Subcutaneous abdominal adipose tissue (tissue), 5 donors: ENCODE measurements at regions not wholly inside any gene's neighbourhood (a gene's known extent, or its start where the extent isn't known, plus 50 kb on each side); places are given as distances from the start of the nearest gene placed in this dataset.

Experiments
- H3K27ac ChIP-seq: one replicate; pipeline ENCODE4 v1.7.0; 2013; ENCODE audit warnings: low read depth, mild to moderate bottlenecking, inconsistent platforms, low read length, moderate library complexity
- H3K27me3 ChIP-seq, 5 donors: one replicate each; pipeline ENCODE4 v1.7.0; 2013; ENCODE audit warnings: low read length in 5 of 5, inconsistent platforms in 1 of 5; ENCODE audit not compliant: control insufficient read depth in 5 of 5, insufficient read depth in 4 of 5
- H3K36me3 ChIP-seq, 5 donors: one replicate each; pipeline ENCODE4 v1.7.0; 2013; ENCODE audit warnings: low read length in 5 of 5; ENCODE audit not compliant: control insufficient read depth in 5 of 5, insufficient read depth in 5 of 5
- H3K4me1 ChIP-seq, 5 donors: one replicate each; pipeline ENCODE4 v1.7.0; 2013; ENCODE audit warnings: low read length in 5 of 5, mild to moderate bottlenecking in 3 of 5, moderate library complexity in 1 of 5; ENCODE audit not compliant: control insufficient read depth in 5 of 5, insufficient read depth in 5 of 5
- H3K4me3 ChIP-seq, 5 donors: one replicate each; pipeline ENCODE4 v1.7.0; 2013; ENCODE audit warnings: low read length in 5 of 5, low read depth in 1 of 5
- H3K9ac ChIP-seq, 5 donors: one replicate each; pipeline ENCODE4 v1.7.0; 2013; ENCODE audit warnings: low read length in 5 of 5, mild to moderate bottlenecking in 4 of 5, moderate library complexity in 3 of 5
- H3K9me3 ChIP-seq, 5 donors: one replicate each; pipeline ENCODE4 v1.7.0; 2013; ENCODE audit warnings: low read length in 5 of 5; ENCODE audit not compliant: control insufficient read depth in 5 of 5
- donor health status: healthy.
- donor health status: healthy.
- donor health status: healthy.
- donor health status: healthy.
- donor health status: healthy.

GRCh38 chr6:144935661-144936060 is 650.5 kb downstream of the UTRN start:
- Histone ChIP-seq H3K4me1 (no peaks in the 10 kb centered on the region), H3K36me3 (no peaks in the 10 kb centered on the region), H3K9me3 (peaks cover 0 to 2% (median 0%) of the 10 kb centered on the region in 5 donors), H3K27me3 (no peaks in the 10 kb centered on the region), H3K9ac (no peak overlapping the region), H3K27ac (no peak overlapping the region), H3K4me3 (no peak overlapping the region)

DNA sequence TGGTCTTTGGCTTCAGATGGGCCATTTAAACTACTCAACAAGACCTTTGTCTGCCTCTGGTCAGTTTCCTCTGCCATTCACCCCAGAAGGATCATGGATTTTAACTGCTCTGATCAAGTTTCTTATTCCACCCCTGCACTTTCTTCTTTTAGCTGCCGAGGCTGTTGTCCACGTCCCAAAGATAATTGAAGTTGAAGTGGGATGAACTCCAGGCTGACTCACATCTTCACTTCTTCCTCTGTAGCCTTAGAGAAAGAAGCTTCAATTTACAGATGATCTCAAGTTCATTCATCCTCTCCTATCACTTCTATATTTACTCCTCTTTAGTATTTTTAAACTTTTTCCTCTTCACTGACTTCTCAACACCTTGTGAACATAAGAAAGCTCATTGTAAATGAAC is 651.6 kb downstream of the UTRN start:
- Histone ChIP-seq H3K4me1 (no peaks in the 10 kb centered on the region), H3K36me3 (no peaks in the 10 kb centered on the region), H3K4me3 (no peak overlapping the region), H3K27me3 (no peaks in the 10 kb centered on the region), H3K27ac (no peak overlapping the region), H3K9ac (no peak overlapping the region), H3K9me3 (peaks cover 0 to 2% (median 0%) of the 10 kb centered on the region in 5 donors)

DNA sequence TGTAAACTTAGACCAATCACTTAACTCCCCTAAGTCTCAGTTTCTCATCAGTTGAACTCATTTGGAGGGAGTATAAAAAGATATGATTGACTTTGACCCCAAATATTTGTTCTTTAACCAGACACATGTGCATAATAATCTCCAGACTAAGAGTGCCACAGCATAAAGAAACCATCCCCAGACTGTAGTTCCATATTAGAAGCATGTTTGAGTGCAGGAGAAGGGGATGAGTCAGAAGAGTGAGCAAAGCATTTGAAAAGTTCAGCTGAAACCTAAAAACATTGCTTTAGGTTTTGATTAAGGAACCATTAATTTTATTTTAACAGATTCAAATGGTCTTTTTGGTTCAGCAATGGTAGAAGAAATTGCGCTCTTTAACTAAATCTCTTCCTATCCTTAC is 654.8 kb downstream of the UTRN start:
- Histone ChIP-seq H3K4me1 (no peaks in the 10 kb centered on the region), H3K4me3 (no peak overlapping the region)

DNA sequence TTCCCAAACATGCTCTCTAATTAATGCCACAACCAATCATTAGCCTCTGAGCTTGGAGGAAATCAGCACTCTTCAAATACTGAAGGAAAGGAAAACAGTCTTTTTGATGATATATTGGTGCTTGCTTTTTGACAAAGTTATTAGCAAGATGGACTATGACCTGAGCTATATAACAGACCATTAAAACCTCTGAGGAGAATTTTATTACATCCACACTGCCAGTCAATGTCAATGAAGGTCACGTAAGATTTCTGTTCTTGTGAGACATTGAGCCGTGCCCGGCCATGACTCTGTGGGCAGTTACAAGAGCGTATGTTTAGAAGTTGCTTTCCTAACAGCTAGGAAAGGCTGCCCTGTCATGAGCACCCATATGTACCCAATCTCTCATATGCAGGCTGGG is 659.0 kb downstream of the UTRN start:
- H3K9ac ChIP-seq: no peak overlapping the region
- no peak overlapping the region for H3K4me3 ChIP-seq
- no peaks in the 10 kb centered on the region for H3K36me3 ChIP-seq
- no peak overlapping the region for H3K27ac ChIP-seq
- no peaks in the 10 kb centered on the region for H3K4me1 ChIP-seq
- no peaks in the 10 kb centered on the region for H3K9me3 ChIP-seq
- no peaks in the 10 kb centered on the region for H3K27me3 ChIP-seq

More for the DNA sequence above, 654.8 kb downstream of the UTRN start:
- Histone ChIP-seq H3K9me3 (no peaks in the 10 kb centered on the region), H3K36me3 (no peaks in the 10 kb centered on the region), H3K27me3 (no peaks in the 10 kb centered on the region), H3K27ac (no peak overlapping the region), H3K9ac (no peak overlapping the region)

GRCh38 chr6:144947398-144947976 is 662.4 kb downstream of the UTRN start:
- Histone ChIP-seq H3K9ac (no peak overlapping the region), H3K36me3 (no peaks in the 10 kb centered on the region), H3K27ac (no peak overlapping the region), H3K9me3 (no peaks in the 10 kb centered on the region), H3K4me1 (no peaks in the 10 kb centered on the region), H3K27me3 (no peaks in the 10 kb centered on the region), H3K4me3 (no peak overlapping the region)

- no peak overlapping the region for H3K4me3 ChIP-seq
- H3K9me3 ChIP-seq: no peaks in the 10 kb centered on the region
- no peak overlapping the region for H3K9ac ChIP-seq
- H3K27ac ChIP-seq: no peak overlapping the region
- no peaks in the 10 kb centered on the region for H3K4me1 ChIP-seq
- no peaks in the 10 kb centered on the region for H3K27me3 ChIP-seq
- H3K36me3 ChIP-seq: no peaks in the 10 kb centered on the region
Measured at GRCh38 chr6:144951730-144952437, 666.7 kb downstream of the UTRN start.

- Histone ChIP-seq H3K9ac (no peak overlapping the region), H3K36me3 (no peaks in the 10 kb centered on the region), H3K27ac (no peak overlapping the region), H3K9me3 (no peaks in the 10 kb centered on the region), H3K27me3 (no peaks in the 10 kb centered on the region), H3K4me3 (no peak overlapping the region), H3K4me1 (no peaks in the 10 kb centered on the region)
Measured at GRCh38 chr6:144952456-144953240, 667.5 kb downstream of the UTRN start.

- no peaks in the 10 kb centered on the region for H3K36me3 ChIP-seq
- no peaks in the 10 kb centered on the region for H3K27me3 ChIP-seq
- H3K4me1 ChIP-seq: no peaks in the 10 kb centered on the region
- no peak overlapping the region for H3K4me3 ChIP-seq
- no peak overlapping the region for H3K27ac ChIP-seq
- H3K9ac ChIP-seq: no peak overlapping the region
- H3K9me3 ChIP-seq: no peaks in the 10 kb centered on the region
Measured at GRCh38 chr6:144953552-144954240, 668.6 kb downstream of the UTRN start.

- Histone ChIP-seq H3K27me3 (no peaks in the 10 kb centered on the region), H3K9ac (no peak overlapping the region), H3K36me3 (no peaks in the 10 kb centered on the region)
Measured at GRCh38 chr6:144954241-144954556, 669.1 kb downstream of the UTRN start.

DNA sequence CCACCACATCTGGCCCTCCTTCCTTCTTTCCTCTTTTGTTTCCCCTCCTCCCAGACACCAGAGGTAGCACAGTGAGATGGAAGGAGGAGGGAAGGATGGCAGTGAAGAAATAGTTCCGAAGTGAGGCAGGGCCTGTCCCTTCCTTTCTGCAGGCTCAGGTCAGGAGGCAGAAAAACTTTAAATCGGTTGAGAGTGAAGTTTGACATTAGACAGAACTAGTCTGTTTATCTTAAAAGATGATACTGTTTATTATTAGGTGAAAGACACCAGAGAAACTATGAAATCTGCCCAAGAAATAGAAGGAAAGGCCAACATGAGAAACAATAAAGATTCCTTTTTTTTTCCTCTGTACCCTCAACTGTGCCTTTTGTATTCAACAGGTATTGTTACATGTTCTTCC is 670.3 kb downstream of the UTRN start:
- Histone ChIP-seq H3K4me1 (no peaks in the 10 kb centered on the region), H3K9ac (no peak overlapping the region), H3K4me3 (no peak overlapping the region), H3K27ac (no peak overlapping the region), H3K9me3 (no peaks in the 10 kb centered on the region), H3K27me3 (no peaks in the 10 kb centered on the region), H3K36me3 (no peaks in the 10 kb centered on the region)

More at GRCh38 chr6:144954241-144954556, 669.1 kb downstream of the UTRN start:
- Histone ChIP-seq H3K27ac (no peak overlapping the region), H3K9me3 (no peaks in the 10 kb centered on the region), H3K4me3 (no peak overlapping the region), H3K4me1 (no peaks in the 10 kb centered on the region)
